Epithelial cell of esophagus (primary cell): ENCODE measurements at regions not wholly inside any gene's neighbourhood (a gene's known extent, or its start where the extent isn't known, plus 50 kb on each side); places are given as distances from the start of the nearest gene placed in this dataset.
A peak's percentile ranks its signal among the peaks of the same experiment; 100 is the strongest.

Experiments used
- DNase-seq: peaks from one replicate; pipeline ENCODE4 v3.0.0; 2010; ENCODE audit warnings: low read depth
- H3K4me3 ChIP-seq: 2 replicates; pipeline ENCODE4 v1.5.1; 2011; ENCODE audit warnings: mild to moderate bottlenecking, low read length, control low read depth
- CTCF ChIP-seq: IDR thresholded peaks from 2 replicates; pipeline ENCODE4 v1.5.1; 2011; ENCODE audit warnings: low read depth, mild to moderate bottlenecking, low read length, control low read depth, inconsistent platforms; ENCODE audit not compliant: insufficient read depth; ENCODE audit errors: missing control alignments

GRCh38 chr12:92995258-92995903 lies 66.3 kb upstream of the EEA1 start:
- no peak for DNase-seq
- H3K4me3 ChIP-seq, result no peak overlapping the region
- no peak for TF ChIP-seq CTCF

- no peak overlapping the region for H3K4me3 ChIP-seq
- DNase-seq, result peak; percentile 62
- TF ChIP-seq CTCF, result no peak
Observed at GRCh38 chr12:93000026-93000425, 70.9 kb upstream of the EEA1 start.

GRCh38 chr12:93001407-93001806 lies 72.3 kb upstream of the EEA1 start:
- no peak for DNase-seq
- H3K4me3 ChIP-seq, result no peak overlapping the region
- no peak for TF ChIP-seq CTCF

- DNase-seq, result peak; percentile 90
Observed at GRCh38 chr12:93002293-93003054, 73.4 kb upstream of the EEA1 start.

GRCh38 chr12:93003531-93004239 lies 74.6 kb upstream of the EEA1 start:
- peak; percentile 32 for DNase-seq
- H3K4me3 ChIP-seq, result no peak overlapping the region
- no peak for TF ChIP-seq CTCF

More at GRCh38 chr12:93002293-93003054, 73.4 kb upstream of the EEA1 start:
- no peak for TF ChIP-seq CTCF
- no peak overlapping the region for H3K4me3 ChIP-seq

- no peak for TF ChIP-seq CTCF
- no peak overlapping the region for H3K4me3 ChIP-seq
- no peak for DNase-seq
Observed at GRCh38 chr12:93005928-93006392, 76.9 kb upstream of the EEA1 start.
